HG03520 (cell line): ENCODE measurements at regions not wholly inside any gene's neighbourhood (a gene's known extent, or its start where the extent isn't known, plus 50 kb on each side); places are given as distances from the start of the nearest gene placed in this dataset.
A peak's percentile ranks its signal among the peaks of the same experiment; 100 is the strongest.

ENCODE experiments used
- ATAC-seq: cut with Tn5 transposase; IDR thresholded peaks from one replicate; pipeline ENCODE4 v1.9.1; 2021; ENCODE audit warnings: mild to moderate bottlenecking, moderate library complexity; ENCODE audit not compliant: unreplicated experiment

DNA sequence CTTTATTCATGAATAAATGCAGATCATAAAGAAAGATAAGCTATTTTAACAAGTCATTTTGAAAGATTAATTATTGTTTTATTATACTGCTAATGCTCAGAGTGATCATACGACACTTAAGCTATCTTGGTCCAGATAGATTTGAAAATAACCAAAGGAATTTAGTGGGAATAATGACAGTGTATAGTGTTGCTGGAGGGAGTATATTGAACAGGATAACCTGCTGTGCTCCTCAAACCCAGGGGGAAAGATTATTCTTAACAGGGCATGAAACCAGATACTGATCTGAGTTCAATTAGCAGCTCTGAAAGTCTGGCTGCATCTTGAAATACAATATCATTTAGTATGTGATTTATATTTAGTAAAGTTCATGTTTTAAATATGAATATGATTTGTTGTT, 216.3 kb upstream of the ITGA4 start:
- ATAC-seq: no peak

DNA sequence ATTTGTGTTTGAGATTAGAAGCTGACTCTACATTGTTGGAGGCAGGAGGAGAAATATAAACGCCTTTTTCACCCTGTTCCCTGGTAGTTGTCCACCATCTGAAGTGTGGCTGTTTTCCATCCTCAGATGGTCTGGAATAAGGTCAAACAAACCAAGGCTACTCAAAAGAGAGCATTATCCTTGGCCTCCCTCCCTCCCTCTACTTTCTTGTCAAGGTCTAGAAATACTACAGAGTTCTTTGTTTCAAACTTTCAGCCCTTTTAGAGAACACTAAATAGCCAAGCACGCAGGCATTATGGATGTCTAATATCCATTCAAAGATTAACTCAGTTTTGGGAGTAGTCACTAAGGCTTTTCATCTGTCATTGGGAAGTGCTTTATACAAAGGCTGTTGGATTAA, 215.8 kb upstream of the ITGA4 start:
- no peak for ATAC-seq

DNA sequence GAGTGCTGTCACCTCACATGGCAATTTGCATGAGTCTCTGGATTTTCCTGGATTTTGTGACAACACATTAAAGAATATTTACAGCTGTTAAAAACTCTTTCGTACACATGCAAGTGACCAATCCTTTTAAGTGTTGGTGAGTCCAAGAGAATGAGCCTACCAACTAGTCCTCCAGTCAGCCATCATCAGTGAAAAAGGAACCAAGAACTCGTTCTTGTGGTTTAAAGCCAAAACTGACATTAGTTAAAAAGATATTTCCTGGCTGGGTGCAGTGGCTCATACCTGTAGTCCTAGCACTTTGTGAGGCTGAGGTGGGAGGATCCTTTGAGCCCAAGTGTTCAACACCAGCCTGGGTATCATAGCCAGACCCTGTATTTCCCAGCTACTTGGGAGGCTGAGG, 215.4 kb upstream of the ITGA4 start:
- ATAC-seq: peak; percentile 91

DNA sequence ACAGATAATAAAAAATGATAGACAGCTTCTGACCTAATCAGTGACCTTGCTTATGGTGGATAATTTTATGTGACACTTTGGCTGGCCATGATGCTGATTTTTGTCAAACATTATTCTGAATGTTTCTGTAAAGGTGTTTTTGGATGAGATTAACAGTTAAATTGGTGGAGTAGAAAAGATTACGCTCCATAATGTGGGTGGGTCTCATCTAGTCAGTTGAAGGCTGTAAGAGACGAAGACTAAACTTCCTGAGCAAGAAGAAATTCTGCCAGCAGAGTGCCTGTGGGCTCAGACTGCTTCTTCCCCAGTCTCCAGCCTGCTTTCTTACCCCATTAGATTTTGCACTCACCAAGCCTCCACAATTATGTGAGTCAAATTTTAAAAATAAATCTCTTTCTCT, 214.9 kb upstream of the ITGA4 start:
- ATAC-seq: no peak

DNA sequence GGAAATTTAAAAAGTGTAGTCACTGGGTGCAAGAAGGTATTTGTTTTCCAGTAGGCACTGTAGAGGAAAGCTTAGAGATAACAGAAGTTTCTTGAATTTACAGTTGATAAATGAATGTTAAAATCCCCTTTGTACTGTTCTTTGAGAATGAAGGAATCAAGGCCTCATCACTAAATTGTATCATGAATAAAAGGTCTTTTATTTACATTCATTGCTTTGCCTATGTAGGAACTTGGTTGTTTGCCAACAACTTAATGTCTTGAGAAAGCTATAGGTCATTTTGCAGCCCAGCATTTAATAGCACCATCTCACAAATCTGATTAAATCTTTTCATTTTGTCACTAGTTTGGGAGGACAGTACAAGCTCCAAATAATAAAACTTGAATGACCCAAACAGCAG, 213.9 kb upstream of the ITGA4 start:
- ATAC-seq: no peak

DNA sequence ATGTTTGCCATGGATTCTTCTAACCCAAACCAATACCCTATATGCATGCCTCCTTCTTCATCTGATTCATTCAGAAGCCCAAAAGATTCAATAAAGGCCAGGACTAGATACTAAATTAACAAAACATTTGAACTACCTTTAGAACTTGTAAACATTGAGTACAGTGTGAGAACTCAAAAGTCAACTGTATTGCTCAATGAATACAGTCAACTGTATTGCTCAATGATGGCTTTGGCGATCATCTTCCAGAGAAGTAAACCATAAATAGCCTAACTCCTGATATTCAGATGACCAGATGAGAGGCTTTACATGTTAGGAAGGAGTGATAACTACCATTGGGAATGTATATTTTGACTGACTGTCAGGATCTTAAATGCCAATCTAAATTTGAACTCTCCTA, 206.5 kb upstream of the ITGA4 start:
- ATAC-seq: no peak

DNA sequence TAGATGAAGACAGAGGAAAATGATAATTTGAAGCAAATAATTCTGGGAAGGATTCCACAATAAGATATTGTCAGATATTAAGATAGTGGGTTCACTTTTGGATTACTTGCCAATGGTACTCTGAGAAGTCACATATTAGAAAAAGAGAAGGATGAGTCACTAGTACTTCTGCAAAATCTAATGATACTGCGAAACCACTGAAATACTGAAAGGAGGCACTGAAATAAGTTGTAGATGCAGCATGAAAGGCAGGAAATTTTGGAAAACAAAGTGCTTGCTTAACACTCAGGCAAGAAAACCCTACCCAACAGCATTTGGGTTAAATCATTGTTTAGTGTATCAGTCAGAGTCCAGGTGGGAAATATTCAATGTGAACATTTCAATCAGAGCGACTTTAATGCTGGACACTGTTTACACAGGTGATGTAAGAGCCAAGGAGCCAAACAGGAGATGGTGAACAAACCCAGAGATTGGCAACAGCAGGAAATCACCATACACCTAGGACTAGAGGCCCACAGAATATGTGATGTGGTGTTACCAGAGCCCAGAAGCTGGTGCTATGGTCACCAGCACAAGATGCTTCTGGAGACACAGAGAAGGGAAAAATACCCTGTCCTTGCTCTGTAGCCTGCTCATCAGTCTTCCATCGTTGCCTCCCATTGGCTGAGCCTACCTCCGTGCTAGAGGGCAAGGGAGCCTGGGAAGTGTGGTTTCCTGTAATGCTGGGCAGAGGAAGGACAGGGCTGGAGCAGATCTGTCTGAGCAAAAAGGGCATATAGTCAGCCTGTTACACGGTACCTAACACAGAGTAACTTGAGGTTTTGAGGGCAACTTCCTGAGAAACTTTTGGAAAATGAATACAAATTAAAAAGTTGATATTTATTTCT, 204.7 kb upstream of the ITGA4 start:
- ATAC-seq: no peak

DNA sequence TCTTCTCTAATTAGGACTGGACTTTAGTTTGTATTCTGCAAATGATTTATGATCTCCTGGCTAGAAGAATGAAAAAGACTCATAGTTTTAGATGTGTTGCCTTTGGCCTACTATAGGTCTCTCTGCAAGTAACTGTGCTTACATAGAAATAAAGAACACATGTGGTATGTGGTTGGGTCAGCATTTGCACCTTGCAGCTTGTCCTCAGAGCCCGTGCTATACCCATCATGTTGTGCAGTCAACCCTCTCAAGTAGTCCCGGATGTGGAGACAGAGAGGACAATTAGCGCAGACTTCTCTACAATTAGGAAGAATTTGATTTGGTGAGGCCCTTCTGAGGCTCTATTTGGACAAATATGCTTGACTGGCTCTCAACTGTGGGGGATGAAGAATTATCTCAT, 203.7 kb upstream of the ITGA4 start:
- no peak for ATAC-seq

DNA sequence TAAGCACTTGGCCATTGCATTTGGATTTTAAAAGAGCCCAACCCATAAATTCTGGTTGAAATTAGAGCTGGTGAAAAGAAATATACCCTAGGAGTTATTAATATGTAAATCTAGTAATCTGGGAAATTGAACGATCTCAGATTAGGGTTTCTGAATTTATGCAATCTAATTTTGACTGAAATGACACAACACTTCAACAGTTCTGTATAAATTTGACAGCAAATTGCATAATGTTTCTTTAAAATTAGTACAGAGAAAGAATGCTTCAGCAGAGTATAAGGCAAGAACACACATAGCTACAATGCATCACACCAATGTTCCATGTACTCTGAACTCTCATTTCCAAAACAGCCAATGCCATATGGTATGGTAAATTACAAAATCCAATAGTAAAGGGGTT, 201.5 kb upstream of the ITGA4 start:
- no peak for ATAC-seq

DNA sequence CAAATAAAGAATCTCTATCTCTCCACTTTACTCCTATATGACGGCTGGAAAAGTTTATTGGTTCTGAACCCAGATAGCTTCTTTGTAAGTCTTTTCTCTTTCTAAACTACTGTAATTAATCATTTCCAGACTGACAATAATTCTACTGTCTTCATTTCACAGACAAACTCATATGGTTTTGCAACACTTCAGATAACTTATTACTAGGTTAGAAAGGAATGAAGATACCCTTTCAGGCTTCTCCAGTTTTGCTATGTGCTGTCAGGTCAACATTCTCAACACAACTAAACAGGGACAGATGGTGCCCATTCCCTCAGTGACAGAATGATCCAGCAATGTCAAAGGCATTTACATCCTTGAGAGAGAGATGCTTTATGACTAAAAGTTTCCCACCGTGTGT, 198.5 kb upstream of the ITGA4 start:
- no peak for ATAC-seq

DNA sequence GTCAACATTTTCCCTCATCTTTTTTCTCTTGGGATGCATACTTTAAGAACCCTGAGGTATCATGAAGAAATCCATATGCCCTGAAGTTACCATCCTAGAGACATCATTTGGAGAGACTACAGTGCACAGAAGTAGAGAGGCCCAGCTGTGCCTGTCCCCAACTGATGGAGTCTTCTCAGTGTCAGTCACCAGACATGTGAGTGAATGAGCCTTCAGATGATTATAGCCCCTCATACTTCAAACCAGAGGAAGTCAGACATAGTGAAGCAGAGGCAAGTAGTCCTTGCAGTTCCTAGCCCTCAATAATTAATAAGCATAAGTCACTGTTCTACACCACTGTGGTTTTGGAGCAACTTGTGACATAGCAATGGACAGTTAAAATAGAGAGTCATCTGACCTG, 194.4 kb upstream of the ITGA4 start:
- no peak for ATAC-seq

DNA sequence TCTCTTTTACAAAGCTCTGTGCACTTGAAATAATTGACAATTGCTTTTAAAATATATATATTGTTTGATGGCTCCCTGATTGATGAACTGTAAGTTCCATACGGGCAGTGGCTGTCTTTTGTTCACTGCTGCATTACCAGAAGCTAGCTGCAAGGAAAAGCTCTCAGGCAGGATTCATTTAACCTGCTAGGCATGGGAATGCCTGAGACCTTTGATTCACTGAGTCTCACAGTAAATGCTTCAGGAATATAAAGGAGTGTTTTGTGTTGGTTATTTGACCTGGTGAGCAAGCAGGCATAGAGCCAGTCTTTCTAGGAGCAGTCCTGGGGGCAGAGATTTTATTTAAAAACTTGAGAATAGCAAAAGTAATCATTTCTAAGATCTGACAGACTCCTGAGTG, 193.2 kb upstream of the ITGA4 start:
- ATAC-seq: no peak

DNA sequence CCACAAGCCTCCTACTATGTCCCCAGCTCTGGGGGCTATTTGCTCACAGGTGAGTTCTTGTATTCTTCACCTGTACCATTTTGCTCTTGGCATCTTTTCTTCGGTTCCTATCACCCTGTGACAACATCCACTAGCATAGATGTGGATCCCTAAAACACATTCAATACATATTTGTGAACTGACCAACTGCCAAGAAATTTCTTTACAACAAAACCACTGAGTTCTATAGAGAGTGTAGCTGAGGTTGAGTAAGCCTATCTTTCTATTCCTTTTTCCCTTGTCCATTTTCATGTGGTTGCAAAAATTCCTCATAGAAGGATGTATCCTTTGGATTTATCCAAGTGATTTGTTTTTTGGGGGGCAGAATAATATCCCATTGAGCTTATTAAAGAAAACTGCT, 192.7 kb upstream of the ITGA4 start:
- ATAC-seq: no peak

DNA sequence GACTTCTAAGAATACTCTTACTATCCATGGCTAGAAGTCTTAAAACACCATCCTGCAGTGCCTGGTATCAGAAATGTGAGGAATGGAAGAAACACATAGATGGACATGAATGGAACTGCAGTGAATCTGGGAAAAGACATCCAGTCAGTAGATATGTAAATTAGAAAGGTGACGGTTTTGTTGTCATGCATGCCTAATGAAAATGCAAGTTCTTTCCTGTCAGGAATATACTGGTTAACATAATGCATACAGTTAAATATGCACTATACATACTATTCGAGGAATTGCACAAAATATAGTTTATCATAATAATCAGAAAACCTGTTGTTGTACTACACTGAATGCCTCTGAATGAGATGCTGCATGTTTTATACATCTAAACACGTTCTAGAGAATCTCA, 190.6 kb upstream of the ITGA4 start:
- no peak for ATAC-seq

DNA sequence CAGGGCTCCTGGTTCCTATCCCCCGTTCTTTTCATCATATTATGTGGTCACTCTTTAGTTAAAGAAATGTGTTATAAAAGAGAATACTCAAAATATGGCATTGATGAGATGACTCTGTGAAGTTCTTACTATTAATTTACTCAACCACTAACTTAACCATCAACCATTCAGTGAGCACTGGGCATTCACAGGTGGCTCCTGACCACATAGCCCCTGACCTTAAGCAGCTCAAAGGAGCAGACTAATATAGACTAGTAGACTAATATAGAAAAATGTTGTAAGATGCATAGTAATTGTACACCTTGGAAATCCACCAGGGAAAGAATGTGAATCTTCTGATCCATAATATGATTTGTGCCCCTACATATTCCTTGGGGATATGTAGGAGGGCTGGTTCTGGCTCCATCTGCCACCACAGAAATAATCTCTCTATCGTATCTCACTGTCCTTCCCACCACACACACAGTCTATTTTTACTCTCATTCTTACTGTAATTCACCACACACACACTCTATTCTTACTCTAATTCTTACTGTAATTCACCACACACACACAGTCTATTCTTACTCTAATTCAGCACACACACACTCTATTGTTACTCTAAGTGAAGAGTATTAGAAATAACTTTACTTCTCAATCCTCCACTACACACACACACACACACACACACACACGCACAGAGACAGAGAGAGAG, 188.9 kb upstream of the ITGA4 start:
- peak; percentile 66 for ATAC-seq

DNA sequence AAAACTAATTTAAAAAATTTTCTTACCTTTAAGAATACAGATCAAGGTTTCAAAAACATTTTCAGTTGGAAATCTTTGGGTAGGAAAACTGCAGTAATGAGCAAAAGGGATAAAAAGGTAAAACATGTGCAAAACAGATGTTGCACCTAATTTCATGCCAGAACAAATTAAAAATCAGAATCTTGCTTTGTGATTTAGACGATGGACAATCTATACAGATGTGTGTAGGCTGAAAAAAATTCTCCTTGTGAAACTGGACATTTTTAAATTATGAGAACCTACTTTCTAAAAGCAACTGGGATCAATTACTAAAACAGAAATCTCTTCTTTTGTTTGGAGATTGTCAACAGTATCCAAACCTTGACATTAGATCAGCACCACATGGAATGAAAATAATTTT, 183.2 kb upstream of the ITGA4 start:
- no peak for ATAC-seq

DNA sequence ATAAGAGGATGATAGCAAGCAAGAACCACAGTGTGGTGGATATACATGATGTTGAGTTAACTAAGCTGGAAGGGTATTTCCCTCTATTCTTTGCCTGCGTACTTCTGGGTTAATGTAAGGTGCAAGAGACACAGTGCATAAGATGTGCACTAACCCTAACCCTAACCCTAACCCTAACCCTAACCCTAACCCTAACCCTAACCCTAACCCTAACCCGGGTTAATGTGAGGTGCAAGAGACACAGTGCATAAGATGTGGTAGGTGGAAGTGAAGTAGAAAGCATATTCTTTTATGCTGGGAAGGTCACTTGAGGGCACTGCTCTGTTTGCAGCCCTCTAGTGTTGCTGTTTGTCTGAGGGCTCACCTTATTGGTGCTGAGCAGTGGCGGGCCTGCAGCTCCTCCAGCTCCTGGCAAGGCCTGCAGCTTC, 181.5 kb upstream of the ITGA4 start:
- ATAC-seq: no peak

DNA sequence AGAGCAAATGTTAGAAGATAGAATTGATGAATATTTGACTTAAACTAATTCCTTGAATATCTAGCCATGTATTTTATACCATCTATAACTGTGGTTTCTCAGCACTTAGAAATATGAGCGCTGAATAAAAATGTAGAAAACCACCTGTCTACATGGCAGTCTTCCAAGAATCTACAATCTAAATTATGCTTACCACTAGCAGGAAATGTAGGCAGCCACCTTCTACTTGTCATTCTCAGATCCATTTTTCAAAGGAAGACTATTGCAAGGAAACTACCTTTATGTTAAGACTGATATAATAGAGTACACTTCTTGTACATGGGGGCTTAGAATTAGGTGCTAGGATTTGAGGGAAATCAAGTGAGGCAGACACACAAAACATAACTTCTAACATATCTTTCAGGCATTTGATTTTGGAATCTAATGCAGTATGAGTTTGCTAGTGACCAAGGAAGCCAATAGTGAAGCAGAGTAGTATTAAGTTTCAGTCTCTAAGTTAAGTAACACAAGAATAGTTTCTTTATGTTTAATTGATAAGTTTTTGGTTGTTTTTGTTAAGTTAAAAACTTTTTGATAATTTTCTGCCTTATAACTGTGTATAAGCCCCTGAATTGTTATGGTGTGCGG, 175.9 kb upstream of the ITGA4 start:
- ATAC-seq: no peak

DNA sequence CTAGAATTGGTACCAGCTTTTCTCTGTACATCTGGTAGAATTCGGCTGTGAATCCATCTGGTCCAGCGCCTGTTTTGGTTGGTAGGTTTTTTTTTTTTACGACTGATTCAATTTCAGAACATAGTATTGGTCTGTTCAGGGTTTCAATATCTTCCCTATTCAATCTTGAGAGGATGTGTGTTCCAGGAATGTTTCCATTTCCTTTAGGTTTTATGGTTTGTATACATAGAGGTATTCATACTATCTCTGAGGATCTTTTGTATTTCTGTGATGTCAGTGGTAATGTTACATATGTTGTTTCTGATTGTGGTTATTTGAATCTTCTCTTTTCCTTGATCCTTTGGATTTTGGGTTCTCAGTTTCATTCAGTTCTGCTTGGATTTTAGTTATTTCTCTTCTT, 172.1 kb upstream of the ITGA4 start:
- no peak for ATAC-seq

DNA sequence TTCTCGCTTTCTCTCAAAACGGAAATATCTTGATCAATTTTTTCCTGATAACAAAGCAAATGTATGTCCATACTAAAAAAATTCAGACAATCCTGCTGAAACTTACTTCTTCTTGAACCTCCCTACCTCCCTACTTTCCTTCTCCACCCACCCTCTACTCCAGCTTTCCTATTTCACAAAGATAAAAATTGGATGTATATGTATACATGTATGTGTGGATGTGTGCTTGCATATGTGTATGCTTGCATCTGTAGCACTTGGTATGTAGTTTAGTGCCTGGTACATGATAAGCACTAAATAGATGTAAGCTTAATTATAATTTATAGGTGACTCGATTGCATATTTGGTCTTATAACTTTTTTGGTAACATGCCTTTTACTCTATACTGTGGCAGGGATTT, 167.5 kb upstream of the ITGA4 start:
- ATAC-seq: no peak

DNA sequence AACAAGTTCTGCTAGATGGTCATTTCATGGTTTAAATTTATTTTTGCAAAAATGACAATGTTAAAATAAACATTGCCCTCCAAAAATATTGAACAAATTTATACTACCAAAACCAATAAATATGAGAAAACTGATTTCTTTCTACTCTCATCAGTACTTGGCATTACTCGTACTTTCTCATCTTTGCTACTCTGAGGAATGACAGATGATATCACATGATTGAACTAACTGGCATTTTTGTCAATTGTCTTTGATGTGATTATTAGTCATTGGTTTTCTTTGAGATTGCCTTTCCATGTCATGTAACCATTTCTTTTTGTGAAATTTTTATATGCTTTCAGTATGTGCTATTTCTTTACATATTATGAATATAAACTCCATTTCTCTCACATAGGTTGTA, 167.0 kb upstream of the ITGA4 start:
- ATAC-seq: no peak

DNA sequence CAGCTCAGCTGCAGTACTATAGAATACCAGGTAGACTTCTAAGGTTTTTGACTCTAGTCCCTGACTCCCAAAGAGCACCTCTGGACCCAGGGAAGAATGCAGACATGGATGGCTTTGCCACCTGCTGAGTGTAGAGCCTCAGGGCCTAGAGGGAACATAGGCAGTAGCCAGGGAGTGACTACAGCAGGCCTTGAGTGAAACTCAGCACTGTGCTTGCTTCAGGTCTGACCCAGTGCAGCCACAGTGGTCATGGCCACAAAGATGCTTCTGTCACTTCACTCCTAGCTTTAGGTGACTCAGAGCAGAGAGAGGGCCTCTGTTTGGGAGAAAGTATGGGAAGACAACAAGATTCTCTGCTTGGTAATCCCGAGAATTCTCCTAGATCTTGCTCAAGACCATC, 162.2 kb upstream of the ITGA4 start:
- ATAC-seq: no peak
